GM18508 (cell line): ENCODE measurements at regions not wholly inside any gene's neighbourhood (a gene's known extent, or its start where the extent isn't known, plus 50 kb on each side); places are given as distances from the start of the nearest gene placed in this dataset.

ENCODE experiments used
- ATAC-seq: cut with Tn5 transposase; IDR thresholded peaks from one replicate; pipeline ENCODE4 v1.9.1; 2021; ENCODE audit warnings: moderate number of reproducible peaks; ENCODE audit not compliant: insufficient read depth, unreplicated experiment

- no peak for ATAC-seq
Measured at GRCh38 chr6:166737261-166737660, 110.2 kb upstream of the RPS6KA2 start.

DNA sequence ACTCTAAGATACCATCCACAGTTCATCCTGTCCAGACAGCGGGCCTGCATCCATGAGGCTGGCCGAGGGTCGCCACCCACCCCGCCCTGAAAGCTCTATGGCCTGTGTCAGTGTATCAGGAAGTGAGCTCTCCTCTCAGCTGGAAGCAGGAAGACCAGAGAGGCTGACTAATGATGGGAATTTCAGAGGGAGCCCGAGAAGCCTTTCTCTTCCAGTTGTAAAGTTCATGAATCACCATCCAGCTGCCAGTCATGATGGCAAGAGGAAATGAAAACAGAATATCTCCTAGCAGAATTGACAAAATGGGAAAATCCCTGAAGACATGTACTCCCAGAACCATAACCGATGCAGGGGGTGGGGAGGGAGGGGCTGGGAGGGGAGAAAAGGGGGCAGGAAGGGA lies 109.6 kb upstream of the RPS6KA2 start:
- ATAC-seq, result no peak

- no peak for ATAC-seq
Measured at GRCh38 chr6:166733900-166734299, 106.8 kb upstream of the RPS6KA2 start.

- no peak for ATAC-seq
Measured at GRCh38 chr6:166729658-166730057, 102.6 kb upstream of the RPS6KA2 start.

- no peak for ATAC-seq
Measured at GRCh38 chr6:166728884-166729530, 102.0 kb upstream of the RPS6KA2 start.

GRCh38 chr6:166726201-166726600 lies 99.2 kb upstream of the RPS6KA2 start:
- no peak for ATAC-seq

GRCh38 chr6:166725571-166725970 lies 98.5 kb upstream of the RPS6KA2 start:
- no peak for ATAC-seq

DNA sequence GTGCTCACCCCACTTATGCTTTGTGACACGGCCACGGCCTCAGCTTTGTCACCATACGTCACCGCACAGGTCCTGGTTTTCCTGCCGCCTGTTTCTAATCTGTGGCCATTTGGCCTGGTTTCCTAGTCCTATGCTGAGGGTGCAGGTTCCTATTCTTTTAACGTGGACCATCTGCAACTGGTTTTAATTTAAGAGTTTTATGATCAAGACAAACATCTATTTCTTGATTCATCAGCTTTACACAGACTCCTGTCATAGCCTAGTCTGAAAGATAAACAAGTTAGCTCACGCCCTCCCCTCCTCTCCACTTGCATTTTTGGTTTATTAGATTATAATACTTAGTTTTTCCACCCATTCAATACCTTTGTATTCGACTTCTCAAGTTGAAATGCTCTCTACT lies 97.5 kb upstream of the RPS6KA2 start:
- no peak for ATAC-seq

DNA sequence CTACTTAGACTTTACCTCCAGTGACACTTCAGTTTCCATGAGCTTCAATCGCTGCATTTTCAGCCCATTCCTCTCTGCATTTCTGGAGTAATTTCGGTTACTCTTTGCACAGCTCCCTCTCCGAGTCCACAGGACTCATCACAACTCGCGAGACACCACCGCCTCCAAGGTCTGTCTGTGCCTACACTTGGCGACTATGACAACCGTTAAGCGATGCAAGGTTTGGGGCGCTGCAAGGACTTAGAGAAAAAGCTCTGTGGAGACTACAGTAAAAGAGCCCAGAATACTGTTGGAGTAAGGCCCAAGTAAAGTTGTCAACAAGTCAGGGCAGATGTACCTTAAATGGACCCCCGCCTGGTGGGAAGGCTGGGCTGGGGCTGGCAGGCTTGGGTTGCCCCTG lies 95.7 kb upstream of the RPS6KA2 start:
- no peak for ATAC-seq

DNA sequence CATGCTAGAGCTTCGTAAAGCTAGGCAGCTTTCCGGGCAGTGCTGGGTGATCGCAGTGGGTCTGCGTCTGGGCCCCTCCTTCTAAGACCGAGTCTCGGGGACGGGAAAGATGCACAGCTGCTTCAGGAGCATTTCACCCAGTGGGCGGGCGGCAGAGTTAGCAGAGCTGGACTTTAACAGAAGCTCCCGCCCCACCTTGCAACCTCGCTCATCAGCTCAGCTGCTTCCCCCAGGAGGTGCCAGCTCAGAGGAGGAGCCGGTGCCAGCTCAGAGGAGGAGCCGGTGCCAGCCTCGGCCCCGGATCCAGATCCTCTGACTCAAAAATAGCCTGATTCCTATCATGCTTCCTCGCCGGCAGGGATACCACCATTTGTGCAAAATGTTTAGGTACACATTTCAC lies 94.5 kb upstream of the RPS6KA2 start:
- ATAC-seq, result no peak

- ATAC-seq, result no peak
Measured at GRCh38 chr6:166720856-166721255, 93.8 kb upstream of the RPS6KA2 start.

DNA sequence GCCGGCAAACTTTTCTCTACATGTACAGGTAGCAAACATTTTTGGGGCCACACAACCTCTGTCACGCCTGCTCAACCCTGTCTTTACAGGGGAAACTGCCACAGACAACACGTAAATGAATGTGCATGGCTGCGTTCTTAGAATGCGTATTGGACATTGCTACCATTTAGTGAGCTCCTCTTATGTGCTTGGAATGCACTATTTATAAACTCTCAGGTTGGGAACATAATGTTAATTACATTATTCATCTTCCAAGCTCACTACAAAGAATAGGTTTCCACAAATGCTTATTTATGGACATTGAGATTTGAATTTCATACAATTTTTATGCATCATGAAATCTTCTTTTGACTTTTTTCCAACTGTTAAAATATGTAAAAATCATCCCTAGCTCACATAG lies 92.0 kb upstream of the RPS6KA2 start:
- no peak for ATAC-seq

GRCh38 chr6:166718516-166718915 lies 91.5 kb upstream of the RPS6KA2 start:
- ATAC-seq, result no peak

DNA sequence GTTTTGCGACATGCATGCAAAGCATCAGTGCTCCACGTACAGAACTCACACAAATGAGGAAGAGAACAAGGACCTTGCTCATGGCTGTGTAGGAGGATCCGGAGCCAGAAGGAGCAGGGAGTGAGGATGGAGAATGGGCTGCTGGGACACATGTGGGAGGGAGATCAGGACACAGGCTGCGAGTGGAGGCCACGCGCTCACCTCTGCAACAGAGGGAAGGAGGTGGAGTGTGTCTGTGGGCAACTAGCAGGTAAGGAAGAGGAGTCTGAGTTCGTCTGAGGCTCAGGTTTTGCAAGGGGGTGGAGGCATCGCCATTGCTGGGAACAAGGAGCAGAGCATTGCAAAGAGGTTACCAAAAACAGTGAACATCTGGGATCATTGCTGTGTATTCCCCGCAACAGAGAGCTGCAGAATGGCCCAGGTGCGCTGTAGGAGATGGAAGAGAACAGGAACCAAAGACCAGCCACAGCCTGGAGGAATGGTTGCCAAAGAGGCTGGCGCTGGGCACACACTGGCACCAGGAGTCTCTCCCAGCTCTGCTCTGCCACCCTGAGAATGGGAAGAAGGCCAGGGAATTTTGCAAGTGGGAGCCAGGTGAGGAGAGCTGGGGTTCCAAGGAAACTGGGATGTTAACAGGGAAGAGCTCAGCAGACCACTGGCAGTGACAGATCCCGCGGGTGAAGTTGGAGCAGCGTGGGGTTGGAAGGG lies 90.0 kb upstream of the RPS6KA2 start:
- ATAC-seq, result no peak

- no peak for ATAC-seq
Measured at GRCh38 chr6:166715992-166716391, 88.9 kb upstream of the RPS6KA2 start.

DNA sequence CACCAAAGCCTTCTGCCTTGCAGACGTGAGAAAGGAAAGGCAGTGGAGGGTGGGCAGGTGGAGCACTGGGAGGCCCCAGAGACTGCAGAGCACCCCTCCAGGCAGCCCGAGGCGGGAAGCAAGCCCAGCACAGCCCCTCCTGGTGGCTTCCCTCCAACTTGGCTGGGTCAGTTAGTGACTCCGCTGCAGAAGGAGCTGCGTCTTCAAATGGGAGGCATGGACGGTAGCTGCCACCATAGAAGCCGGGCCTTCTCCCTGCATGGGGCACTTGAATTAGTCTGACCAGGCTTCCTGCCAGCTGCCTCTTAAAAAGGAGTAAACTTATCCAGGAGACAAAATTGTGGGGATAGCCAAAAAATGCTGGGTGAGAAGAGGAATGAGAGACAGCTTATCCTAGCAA lies 88.0 kb upstream of the RPS6KA2 start:
- no peak for ATAC-seq

DNA sequence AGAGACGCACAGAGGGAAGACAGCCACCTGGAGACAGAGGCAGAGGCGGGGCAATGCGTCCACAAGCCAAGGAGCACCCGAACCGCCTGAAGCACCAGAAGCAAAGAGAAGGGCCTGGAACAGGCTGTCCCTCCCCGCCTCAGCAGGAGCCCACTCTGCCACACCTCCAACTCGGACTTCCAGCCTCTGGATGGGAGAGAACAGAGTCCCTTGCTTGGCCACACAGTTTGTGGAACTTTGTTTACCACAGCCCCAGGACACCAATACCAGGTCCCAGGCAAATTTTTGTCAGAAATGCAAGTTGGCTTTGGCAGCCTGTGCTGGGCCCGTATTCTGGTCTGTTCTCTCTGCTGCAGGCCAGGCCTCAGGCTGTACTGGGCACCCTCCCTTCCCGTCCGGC lies 87.5 kb upstream of the RPS6KA2 start:
- no peak for ATAC-seq

DNA sequence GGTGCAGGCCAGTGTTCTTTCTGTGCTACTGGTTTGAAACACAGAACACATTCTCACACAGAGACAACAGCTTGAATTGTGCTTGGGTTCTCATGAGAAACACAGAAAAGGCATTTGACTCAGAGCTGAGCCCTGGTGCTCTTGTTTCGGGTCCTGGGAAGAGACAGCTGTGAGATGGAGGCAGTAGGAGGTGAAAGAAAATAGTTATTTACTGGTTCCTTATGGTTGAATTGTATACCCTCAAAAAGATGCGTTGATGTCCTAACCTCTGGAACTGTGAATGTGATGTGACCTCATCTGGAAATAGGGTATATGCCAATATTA lies 87.1 kb upstream of the RPS6KA2 start:
- ATAC-seq, result no peak

- ATAC-seq, result no peak
Measured at GRCh38 chr6:166713434-166714186, 86.6 kb upstream of the RPS6KA2 start.

DNA sequence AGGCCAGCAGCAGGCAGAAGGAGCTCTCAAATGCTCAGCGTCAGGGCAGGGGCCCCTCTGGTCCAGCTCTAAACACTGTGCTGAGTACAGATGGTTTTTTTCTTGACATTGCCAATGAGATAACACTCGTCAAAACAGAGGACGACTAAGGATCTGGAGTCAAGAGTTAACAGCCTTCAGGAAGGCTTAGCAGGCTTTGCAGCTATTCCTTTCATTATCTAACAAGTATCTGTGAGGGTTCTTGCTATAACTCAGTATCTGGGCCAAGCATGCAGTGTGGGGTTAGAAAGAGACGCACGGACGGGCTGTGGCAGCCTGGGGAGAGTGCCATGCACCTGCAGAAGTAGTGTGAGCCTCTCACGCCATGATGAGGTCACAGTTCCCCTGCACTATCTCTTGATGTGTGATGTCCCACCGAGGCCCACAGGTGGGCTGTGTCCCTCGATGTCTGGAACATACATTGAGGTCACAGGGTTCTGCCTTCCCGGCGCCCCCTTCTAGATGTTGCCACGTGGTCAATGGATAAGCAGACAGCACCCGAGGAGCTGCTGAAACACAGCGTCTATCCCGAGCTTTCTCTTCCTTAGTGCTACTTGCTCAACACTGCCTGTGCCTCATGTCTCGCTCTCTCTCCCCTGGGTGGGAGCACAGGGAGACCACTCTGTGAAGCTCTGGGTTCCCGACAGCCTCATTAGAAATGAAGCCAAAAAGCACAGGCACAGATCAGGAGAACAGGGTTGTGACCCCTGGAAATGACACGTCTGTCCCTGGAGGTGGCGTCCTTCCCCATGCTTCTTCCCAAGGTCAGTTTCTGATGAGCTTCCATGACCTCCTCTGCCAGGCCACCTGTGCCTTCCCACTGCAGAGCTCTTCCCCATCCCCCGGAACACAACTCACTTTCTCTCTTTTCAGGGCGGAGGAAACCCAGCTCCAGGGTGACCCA lies 85.5 kb upstream of the RPS6KA2 start:
- ATAC-seq, result no peak

- ATAC-seq, result no peak
Measured at GRCh38 chr6:166710084-166710483, 83.0 kb upstream of the RPS6KA2 start.
